ENCODE measurements at regions not wholly inside any gene's neighbourhood (a gene's known extent, or its start where the extent isn't known, plus 50 kb on each side); places are given as distances from the start of the nearest gene placed in this dataset.

DNA sequence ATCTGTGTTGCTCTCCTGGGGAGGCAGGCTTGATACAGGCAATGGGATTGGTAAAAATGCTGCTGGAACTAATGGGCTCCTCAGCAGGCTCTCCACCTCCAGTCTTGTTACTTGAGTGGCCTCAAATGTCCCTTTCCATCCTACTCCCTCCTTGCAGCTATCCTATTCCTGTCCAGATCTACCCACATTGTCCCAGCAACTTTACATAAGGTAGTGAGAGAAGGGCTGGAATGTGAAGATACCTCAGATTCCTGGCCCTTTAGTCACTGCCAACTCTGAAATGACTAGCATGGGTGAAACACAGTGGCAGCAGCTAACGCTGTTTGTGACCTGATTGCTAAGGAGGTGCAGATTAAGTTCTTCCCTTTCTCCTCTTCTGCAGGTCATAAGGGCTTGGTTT lies 210.1 kb upstream of the HS3ST4 start (continued):
- TF ChIP-seq MXD4 (CRISPR knock-in tag; IDR thresholded peaks at IDR 0.05; ENCODE audit: borderline replicate concordance) (no peak), NFE2L1 (CRISPR knock-in tag; IDR thresholded peaks at IDR 0.05) (no peak), FOXK1 (CRISPR knock-in tag; IDR thresholded peaks at IDR 0.05) (no peak), ZNF317 (CRISPR knock-in tag; IDR thresholded peaks at IDR 0.05; ENCODE audit: borderline replicate concordance, low read depth) (no peak), ZNF263 (CRISPR knock-in tag; IDR thresholded peaks at IDR 0.05; ENCODE audit: low read depth) (no peak), ZNF219 (CRISPR knock-in tag; IDR thresholded peaks at IDR 0.05; ENCODE audit: borderline replicate concordance) (no peak), PRRX2 (CRISPR knock-in tag; IDR thresholded peaks at IDR 0.05) (no peak)
- TF ChIP-seq, protein P1, sequence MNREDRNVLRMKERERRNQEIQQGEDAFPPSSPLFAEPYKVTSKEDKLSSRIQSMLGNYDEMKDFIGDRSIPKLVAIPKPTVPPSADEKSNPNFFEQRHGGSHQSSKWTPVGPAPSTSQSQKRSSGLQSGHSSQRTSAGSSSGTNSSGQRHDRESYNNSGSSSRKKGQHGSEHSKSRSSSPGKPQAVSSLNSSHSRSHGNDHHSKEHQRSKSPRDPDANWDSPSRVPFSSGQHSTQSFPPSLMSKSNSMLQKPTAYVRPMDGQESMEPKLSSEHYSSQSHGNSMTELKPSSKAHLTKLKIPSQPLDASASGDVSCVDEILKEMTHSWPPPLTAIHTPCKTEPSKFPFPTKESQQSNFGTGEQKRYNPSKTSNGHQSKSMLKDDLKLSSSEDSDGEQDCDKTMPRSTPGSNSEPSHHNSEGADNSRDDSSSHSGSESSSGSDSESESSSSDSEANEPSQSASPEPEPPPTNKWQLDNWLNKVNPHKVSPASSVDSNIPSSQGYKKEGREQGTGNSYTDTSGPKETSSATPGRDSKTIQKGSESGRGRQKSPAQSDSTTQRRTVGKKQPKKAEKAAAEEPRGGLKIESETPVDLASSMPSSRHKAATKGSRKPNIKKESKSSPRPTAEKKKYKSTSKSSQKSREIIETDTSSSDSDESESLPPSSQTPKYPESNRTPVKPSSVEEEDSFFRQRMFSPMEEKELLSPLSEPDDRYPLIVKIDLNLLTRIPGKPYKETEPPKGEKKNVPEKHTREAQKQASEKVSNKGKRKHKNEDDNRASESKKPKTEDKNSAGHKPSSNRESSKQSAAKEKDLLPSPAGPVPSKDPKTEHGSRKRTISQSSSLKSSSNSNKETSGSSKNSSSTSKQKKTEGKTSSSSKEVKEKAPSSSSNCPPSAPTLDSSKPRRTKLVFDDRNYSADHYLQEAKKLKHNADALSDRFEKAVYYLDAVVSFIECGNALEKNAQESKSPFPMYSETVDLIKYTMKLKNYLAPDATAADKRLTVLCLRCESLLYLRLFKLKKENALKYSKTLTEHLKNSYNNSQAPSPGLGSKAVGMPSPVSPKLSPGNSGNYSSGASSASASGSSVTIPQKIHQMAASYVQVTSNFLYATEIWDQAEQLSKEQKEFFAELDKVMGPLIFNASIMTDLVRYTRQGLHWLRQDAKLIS (CRISPR knock-in tag; IDR thresholded peaks at IDR 0.05; ENCODE audit: borderline replicate concordance): no peak

DNA sequence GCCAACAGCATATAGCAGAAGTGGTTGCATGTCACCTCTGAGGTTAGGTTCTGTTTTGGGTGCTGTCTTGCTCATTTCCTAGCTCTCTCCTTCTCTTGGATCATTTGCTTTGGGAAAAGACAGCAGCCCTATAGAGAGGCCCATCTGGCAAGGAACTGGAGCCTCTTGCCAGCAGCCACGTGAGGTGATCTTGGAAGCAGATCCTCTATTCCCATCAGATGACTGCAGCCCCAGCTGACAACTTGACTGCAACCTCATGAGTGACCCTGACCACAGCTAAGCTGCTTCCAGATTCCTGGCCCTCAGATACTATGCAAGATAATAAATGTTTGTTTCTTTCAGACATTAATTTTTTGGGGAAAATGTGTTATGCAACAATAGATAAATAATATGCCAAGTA lies 213.3 kb upstream of the HS3ST4 start:
- CTCF ChIA-PET: no interaction called here
- DNase-seq (ENCODE audit: low spot score): no peak
- peaks cover 6% of the 10 kb centered on the region for H3K4me1 Mint-ChIP-seq
- no peak for ATAC-seq
- H3K27me3 Mint-ChIP-seq (ENCODE audit: low read depth): no peaks in the 10 kb centered on the region; the same call in 1 of the 2 replicates
- no peak overlapping the region for H3K4me3 Mint-ChIP-seq
- TF ChIP-seq MYBL2 (CRISPR knock-in tag; IDR thresholded peaks at IDR 0.05): no peak
- no peak for TF ChIP-seq EMX1 (CRISPR knock-in tag; IDR thresholded peaks at IDR 0.05)
- TF ChIP-seq, protein P2, sequence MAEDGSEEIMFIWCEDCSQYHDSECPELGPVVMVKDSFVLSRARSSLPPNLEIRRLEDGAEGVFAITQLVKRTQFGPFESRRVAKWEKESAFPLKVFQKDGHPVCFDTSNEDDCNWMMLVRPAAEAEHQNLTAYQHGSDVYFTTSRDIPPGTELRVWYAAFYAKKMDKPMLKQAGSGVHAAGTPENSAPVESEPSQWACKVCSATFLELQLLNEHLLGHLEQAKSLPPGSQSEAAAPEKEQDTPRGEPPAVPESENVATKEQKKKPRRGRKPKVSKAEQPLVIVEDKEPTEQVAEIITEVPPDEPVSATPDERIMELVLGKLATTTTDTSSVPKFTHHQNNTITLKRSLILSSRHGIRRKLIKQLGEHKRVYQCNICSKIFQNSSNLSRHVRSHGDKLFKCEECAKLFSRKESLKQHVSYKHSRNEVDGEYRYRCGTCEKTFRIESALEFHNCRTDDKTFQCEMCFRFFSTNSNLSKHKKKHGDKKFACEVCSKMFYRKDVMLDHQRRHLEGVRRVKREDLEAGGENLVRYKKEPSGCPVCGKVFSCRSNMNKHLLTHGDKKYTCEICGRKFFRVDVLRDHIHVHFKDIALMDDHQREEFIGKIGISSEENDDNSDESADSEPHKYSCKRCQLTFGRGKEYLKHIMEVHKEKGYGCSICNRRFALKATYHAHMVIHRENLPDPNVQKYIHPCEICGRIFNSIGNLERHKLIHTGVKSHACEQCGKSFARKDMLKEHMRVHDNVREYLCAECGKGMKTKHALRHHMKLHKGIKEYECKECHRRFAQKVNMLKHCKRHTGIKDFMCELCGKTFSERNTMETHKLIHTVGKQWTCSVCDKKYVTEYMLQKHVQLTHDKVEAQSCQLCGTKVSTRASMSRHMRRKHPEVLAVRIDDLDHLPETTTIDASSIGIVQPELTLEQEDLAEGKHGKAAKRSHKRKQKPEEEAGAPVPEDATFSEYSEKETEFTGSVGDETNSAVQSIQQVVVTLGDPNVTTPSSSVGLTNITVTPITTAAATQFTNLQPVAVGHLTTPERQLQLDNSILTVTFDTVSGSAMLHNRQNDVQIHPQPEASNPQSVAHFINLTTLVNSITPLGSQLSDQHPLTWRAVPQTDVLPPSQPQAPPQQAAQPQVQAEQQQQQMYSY (CRISPR knock-in tag; IDR thresholded peaks at IDR 0.05): no peak
- TF ChIP-seq, protein P3, sequence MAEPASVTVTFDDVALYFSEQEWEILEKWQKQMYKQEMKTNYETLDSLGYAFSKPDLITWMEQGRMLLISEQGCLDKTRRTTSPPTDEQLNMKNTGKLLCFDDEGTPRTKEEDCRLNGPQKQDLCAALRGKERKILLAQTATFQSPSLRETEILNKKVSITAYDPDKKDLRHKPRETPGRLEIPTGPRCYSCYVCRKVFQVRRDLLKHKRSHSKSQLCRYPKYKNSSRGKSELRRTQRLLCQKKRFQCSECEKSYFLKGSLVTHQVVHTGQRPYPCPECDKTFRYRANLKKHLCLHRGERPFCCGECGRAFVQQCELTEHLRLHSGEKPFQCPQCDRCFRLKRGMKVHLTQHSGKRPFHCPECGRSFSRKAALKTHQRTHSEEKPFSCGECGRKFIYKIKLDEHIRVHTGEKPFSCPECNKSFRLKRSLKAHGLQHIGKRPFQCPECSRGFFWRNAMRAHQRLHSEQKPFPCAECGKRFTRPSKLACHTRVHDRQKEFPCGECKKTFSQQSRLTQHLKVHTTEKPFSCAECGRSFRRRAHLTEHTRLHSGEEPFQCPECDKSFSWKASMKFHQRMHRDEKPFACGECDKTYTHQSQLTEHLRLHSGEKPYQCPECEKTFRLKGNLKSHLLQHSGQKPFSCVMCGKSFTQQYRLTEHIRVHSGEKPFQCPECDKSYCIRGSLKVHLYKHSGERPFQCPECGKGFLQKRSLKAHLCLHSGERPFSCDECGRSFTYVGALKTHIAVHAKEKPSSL (CRISPR knock-in tag; conservative IDR thresholded peaks at IDR 0.05): no peak
- TF ChIP-seq, protein P1 (CRISPR knock-in tag; IDR thresholded peaks at IDR 0.05; ENCODE audit: borderline replicate concordance): no peak
- no peaks in the 10 kb centered on the region for H3K36me3 Mint-ChIP-seq
- H3K9me3 Mint-ChIP-seq: no peaks in the 10 kb centered on the region
- POLR2A ChIA-PET: no interaction called here
- H3K27ac Mint-ChIP-seq: no peak overlapping the region

All from WTC11 (cell line).